NCI-H2171 treated with DMSO at 0.1 percent for 48 hours (cell line): ENCODE measurements at regions not wholly inside any gene's neighbourhood (a gene's known extent, or its start where the extent isn't known, plus 50 kb on each side); places are given as distances from the start of the nearest gene placed in this dataset.
"Not testable (repeated sequence)": the region's sequence is repeated elsewhere in the genome, so short reads cannot be mapped to it uniquely, and the experiment has no call there.

ENCODE experiments used
- DNase-seq: peaks from one replicate; lab custom pipeline; 2025; lab: John Stamatoyannopoulos, UW

DNA sequence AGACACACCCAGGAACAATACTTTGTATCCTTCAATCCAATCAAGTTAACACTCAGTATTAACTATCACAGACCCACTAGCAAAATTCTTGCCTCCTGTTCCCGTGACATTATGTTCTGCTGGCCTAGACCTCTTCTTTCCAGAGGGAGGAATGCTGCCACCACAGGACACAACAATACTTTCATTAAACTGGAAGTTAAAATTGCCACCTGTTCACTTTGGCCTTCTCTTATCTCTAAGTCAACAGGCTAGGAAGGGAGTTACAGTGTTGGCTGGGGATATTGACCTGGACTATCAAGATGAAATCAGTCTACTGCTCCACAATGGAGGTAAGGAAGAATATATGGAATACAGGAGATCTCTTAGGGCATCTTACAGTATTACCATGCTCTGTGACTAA, 1000.4 kb upstream of the GBE1 start:
- DNase-seq: no peak

DNA sequence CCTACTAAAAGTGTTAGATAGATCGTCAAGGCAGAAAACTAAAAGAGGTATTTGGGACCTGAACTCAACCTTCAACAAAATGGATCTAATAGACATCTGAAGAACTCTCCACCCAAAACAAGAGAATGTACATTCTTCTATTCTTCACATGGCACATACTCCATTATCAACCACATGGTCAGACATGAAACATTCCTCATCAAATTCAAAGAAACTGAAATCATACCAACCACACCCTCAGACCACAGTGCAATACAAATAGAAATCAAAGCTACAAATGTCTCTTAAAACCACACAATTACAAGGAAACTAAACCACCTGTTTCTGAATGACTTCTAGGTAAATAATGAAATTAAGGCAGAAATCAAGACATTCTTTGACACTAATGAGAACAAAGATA, 984.1 kb upstream of the GBE1 start:
- DNase-seq: no peak

DNA sequence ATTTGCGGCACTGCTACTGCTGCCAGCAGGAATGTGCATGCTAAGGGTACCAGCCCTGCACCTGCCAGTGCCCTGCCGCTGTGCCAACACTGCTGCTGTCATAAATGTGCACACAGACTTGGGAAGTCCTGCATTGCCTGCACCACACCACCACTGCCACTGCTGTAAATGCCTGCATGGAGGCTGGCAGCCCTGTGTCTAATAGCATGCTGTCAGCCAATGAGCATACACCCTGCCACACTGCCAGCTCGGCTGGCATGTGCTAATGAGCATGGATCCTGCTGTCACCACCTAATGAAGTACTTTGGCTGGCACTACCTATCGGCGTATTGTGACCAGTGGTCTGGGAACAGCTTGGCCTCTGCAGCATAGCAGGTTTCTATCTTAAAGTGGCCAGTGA, 981.8 kb upstream of the GBE1 start:
- DNase-seq: no peak

DNA sequence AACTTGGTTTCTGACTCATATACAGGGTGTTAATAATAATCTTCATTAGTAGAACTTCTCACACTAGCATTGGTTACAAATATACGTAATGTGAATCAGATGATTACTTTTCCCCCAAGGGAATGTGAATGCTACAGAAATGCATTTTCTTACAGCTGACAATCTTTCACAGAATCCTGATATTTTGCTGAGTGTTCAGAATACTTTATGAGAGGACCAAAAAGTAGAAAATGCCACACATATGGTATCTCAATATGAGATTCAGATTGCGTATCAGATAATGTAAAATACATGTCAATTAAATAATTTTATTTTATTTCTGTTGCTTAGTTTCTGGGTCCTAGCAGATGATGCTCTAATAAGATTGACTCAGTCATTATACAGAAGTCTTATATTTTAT, 979.9 kb upstream of the GBE1 start:
- DNase-seq: no peak

DNA sequence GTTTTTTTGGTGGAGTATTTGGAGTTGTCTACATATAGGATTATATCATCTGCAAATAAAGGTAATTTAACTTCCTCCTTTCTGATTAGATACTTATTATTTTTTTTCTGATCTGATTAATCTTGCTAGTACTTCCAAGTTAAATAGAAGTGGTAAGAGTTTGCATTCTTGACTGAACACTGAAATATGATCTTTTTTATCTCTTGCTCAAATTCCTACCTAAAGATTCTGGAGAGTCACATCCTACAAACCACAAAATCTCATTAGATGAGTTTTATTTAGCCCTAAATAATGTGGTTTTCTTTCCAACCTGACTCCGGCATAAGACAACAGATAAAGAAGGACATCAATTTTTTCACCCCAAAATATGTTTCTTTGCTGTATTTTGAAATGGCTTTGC, 977.9 kb upstream of the GBE1 start:
- no peak for DNase-seq

DNA sequence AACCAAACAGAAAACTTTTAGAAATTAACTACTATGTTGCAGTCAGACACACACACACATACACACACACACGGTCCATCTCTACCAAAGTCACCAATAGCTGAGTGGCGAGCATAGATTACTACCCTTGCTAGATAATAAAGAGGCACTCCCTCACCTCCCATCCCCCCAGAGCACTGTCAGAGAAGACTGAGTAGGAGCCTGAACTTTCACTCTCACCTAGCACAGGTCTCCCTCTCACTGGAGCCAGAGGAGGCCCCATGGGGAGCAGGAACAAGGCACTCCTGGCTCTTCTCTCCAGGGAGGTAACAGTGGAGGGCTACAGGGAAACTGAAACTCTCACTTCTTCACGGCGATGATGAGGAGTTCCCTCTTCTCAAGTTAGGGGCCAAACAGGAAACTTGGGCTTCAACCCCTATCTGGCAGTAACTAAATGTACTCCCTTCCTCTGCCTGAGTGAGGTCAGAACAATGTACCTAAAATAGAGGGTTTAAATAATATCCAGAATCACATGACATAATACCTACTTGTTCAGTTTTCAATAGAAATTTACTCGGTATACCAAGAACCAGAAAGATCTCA, 975.3 kb upstream of the GBE1 start:
- no peak for DNase-seq

DNA sequence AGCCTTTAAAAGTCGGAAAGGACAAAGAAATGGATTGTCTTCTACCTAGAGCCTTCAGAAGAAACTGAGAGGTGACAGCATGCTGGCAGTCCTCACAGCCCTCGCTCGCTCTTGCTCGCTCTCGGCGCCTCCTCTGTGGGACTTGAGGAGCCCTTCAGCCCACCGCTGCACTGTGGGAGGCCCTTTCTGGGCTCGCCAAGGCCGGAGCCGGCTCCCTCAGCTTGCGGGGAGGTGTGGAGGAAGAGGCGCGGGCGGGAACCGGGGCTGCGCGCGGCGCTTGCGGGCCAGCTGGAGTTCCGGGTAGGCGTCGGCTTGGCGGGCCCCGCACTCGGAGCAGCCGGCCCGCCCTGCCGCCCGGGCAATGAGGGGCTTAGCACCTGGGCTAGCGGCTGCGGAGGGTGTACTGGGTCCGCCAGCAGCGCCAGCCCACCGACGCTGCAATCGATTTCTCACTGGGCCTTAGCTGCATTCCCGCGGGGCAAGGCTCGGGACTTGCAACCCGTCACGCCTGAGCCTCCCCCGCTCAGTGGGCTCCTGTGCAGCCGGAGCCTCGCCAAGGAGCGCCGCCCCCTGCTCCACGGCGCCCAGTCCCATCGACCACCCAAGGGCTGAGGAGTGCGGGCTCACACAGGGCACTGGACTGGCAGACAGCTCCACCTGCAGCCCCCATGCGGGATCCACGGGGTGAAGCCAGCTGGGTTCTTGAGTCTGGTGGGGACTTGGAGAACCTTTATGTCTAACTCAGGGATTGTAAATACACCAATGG, 953.8 kb upstream of the GBE1 start:
- no peak for DNase-seq

DNA sequence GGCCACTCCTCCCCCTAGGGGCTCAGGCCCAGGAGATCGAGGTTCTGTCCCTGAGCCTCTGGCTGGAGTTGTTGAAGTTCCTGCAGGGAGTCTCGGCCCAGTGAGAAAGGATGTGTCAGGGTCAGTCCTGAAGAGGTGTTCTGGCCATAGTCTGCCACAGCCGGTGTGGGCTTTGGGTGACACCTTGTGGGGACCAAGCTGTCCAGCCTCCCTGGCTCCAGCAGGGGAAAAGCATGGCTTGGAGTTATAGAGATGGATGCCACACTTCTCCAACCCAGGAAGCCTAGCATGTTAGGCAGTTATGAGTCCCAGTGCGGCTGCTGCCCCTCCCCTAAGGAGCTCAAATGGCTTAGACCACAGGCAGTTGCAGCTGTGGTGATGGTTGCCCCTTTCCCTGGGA, 945.6 kb upstream of the GBE1 start:
- DNase-seq: no peak

DNA sequence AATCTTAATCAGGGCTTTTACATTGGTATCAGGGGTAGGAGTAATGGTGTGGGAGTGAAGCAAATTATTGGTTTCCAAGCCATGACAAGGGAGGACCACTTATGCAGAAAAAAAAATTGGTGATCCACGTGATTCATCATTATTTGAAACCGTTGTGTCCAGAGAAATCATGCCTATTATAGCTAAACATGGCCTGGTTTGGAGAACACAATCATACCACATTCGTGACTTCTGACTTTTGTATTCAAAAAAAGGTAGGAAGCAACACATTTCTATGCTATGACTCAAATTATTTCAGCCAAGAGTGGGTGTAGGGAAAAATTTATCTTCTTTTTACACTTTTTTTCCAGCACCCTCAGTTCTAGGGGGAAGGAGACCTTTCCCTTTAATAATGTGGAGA, 924.3 kb upstream of the GBE1 start:
- DNase-seq: no peak

DNA sequence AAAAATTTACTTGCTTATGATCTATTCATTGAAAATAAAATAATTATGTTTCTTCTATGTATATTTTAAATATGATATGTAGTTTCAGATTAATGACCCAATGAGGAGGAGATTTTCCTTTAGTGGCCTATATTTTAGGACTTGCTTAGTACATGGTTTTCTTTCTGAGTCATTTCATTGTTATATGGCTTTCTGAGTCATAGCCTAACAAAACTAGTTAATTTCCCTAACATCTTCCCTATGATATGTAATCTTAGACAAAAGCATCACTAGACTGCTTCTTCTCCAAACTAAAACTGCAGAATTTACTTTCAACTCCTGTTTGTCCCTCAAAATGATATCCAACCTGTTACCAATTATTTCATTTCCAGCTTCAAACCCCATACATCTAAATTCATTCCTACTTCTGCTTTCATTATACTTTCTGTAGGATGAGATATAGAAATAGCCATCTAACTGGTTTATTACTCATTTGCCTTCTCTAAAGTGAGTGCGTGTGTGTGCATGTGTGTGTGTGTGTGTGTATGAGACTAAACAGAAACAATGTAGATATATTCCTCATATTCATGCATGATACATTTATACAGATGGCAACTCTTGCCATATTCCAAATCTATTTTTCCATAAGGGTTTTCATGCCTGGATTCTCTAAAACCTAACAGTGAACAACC, 915.0 kb upstream of the GBE1 start:
- no peak for DNase-seq

DNA sequence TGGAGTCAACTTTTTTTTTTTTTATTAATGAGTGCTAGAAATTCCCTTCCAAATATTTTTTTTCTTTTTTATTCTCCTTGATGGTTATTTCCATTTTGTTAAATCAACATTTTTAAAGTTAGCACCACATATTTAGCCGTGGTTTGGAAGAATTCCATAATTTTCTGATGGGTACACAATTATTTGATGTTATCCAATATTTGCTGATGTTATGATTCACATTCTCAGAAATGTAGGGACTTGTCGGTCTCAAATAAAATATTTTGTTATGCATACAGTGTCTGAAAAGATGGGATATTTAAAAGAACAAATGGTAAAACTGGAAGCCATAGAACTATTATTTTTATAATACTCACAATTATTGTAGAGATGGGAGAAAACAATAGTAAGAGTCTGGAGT, 911.5 kb upstream of the GBE1 start:
- no peak for DNase-seq

DNA sequence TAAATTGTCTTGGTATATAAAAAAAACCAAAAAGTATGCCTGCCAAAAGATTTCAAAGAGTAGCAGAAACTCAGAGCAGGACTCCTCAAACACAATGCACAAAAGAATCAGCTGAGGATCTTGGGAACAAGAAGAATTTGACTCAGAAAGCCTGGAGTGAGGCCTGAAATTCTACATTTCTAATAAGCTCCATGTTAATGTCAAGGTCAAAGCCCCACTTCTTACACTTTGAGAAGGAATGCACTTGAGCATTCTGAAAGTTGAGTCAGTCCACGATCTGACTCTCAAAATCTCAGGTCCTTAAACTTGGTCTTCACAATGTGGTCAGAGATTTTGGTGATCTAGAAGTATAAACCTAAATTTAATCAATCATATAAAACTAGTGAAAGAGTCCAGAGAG, 910.0 kb upstream of the GBE1 start:
- no peak for DNase-seq

DNA sequence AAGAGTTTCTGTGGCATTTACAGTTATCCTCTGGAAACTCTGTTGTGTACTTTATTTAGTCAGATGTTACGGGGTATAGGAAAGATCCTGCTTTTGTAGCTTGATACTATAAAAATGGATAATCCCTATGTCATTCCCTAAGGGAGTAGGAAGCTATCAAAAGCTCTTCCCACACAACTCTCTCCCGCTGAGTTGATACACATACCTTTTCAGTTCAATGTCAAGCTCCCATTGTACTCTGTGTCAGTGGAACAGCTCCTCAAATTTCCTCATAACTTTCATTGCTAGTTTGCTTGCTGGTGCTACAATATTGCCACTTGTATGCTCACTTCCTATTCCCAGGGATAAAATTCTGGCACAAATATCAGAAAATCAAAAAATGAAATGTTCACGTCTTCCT, 893.3 kb upstream of the GBE1 start:
- no peak for DNase-seq

DNA sequence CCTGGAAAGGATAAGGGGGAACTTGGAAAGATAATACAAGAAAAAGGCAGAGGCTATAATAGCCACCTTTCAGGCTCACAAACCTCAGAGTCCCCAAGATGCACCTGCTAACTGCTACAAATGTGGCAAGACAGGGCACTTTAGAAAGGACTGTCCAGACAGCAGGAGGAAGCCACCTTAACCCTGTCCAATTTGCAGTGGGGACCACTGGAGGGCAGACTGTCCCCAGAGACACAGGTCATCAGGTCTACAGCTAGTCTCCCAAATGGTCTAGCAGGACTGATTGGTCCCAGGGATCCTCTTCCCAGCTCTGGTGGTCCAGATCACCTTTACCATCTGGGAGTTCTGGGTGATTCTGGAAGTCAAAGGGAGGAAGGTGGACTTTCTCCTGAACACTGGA, 882.5 kb upstream of the GBE1 start:
- no peak for DNase-seq

DNA sequence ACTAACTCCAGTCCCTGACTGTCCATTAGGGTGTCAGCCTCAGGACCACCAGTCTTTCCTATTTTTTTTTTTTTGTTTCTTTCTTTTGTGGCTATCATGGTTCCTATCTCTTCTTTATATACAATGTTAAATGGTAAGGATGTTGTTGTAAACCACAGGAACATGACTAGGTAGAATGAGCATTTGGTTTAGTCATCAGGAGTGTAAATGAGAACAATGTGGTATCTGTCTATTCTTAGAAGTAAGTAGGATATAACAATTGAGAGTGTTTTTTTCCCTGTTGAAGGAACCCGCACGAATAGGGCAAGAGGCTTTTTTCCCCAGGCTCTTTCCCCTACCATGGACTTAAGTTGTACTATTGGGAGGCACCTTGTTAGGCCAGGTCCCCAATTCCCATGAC, 880.3 kb upstream of the GBE1 start:
- DNase-seq: no peak

DNA sequence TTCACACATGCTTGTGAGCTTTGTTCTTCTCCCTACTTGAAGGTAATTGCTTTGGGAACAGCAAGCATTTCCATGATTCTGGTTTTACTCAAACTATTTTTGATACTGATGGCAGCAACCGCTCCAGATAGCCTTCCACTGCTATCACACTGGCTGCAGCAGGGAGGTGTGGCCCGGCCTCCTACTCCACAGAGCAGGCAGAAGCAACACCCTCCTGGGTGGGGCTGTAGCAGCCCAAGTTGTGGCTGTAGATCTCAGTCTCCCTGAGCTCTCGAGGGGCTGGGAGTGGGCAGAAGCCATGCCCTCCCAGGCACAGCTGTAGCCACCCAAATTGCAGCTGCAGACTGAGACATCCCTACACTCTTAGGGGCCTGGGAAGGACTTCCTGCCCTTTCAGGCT, 878.8 kb upstream of the GBE1 start:
- DNase-seq: no peak

DNA sequence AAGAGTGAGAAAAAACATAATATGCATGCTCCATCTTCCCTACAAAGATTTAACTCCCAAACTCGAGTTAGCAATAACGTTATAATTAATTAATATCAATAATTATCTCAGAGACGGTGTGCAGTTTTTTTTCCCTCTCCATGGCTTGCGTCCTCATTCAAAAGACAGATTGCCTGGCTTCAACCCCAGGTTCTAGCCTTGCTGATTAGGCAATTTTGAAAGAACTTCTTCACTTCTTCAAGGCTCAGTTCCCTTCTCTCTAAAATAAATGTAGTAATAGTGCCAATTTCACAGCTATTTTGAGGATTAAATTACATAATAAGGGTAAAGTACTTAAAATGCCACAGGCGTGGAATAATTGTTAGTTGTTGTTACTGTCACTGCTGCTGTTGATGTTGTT, 876.1 kb upstream of the GBE1 start:
- DNase-seq: no peak

DNA sequence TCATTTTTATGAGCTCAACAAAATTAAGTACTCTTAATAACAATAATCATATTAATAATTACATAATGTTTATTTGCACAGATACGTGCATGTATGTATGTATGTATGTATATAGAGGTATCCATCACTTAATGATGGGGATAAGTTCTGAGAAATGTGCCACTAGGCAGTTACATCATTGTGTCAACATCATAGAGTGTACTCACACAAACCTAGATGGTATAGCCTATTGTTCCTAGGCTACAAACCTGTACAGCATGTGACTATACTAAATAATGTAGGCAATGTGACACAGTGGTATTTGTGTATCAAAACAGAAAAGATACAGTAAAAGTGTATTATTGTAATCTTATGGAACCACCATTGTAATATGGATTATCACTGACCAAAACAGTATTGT, 874.7 kb upstream of the GBE1 start:
- no peak for DNase-seq

DNA sequence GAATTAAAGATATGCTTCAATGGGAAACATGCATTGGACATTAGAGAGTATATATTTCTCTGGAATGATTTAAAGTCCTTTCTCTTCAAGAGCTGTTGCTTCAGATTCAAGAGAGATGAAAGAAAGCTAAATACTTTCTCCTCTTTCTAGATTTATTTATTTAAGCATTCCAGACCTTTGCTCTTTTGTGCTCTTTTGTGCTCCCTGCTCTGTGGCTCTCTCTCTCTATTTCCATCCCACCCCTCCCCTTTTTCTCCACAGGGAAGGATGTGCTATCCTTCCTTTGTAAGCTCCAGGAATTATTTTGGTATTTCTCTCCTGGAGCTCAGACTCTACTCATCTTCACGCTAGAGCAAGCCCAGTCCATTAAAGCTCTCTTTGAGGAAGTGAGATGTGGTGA, 871.9 kb upstream of the GBE1 start:
- no peak for DNase-seq

DNA sequence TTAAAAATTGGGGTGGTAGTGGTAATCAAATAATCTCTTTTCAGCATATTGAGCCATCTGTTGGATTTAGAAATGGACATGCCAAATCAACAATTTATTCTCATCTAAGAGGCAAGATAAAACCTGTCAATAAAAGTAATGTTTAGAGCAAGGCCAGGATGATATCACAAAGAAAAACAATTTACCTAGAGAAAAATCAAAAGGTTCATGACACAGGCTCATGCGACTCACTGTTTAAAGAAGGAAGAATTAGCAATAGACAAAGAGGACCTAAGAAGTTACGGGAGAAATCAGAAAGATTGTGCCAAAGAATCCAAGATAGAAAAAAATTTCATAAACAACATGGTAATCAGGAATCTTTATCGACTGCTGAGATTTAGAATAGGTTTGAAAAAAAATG, 868.5 kb upstream of the GBE1 start:
- no peak for DNase-seq

DNA sequence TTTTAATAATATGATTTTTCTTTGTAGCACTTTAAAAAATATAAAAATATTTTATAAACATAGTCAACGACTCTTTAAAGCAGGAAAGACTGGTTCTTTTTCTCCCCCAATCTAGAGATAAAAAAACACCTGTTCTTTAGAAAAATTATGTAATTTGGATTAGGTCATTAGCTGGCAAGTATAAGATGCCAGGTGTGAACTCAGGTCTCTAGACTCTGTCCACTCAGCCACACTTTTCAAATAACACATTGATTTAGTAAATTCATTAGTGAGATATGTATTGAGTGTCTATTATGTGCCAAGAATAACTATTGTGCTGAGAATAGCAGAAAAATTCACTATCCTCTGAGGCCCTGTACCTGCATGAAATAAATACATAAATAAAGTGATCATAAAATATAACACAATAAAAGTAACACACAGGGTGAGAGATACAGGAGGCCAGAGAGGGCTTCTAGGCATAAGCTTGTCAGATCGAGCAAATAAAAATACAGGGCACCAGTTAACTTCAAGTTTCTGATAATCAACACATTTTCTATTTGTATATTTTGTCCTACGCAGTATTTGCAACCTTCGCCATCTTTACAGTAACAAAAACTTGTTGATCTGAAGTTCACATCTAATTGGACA, 867.1 kb upstream of the GBE1 start:
- DNase-seq: no peak

DNA sequence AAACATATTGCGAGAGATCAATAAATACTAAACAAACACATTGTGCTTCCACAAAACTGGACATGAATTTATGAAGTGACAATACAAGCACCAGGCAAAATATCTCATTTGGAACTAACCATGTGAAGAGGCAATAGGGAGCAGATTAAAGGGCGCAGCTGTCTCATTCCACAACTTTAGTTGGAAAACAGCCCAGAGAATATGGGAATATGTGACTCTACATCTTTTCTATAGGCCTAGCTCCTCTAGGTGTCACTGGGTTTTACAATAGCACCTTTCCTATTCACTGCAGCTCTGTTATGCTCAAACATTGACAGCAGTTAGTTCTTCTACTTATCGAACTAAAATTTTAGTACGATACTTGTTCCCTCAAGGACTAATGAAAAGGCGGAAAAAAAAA, 866.3 kb upstream of the GBE1 start:
- DNase-seq: peak; percentile 2

DNA sequence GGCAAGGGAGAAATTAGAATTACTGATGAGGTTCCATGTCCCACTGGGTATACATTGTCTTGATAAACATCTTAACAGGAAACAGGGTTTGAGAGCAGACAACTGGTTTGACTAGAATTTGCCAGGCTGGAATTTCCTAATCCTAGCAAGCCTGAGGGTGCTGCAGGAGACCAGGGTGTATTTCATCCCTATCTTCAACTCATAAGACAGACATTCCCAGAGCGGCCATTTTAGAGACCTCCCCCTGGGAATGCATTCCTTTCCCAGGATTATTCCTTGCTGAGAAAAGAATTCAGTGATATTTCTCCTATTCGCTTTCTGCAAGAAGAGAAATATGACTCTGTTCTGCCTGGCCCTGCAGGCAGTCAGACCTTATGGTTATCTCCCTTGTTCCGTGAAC, 859.3 kb upstream of the GBE1 start:
- not testable (repeated sequence) for DNase-seq
